Naive thymus-derived CD8-positive, alpha-beta T cell (primary cell): ENCODE measurements at regions not wholly inside any gene's neighbourhood (a gene's known extent, or its start where the extent isn't known, plus 50 kb on each side); places are given as distances from the start of the nearest gene placed in this dataset.

Source experiments
- ATAC-seq, 2 donors: fragments of 150-1000 bp; cut with Tn5 transposase in 1 of 2; sonication (Bioruptor Pico), chemical (Tn5 transposase) in 1 of 2; 1 replicate in 1 of 2; 2 replicates in 1 of 2; pipeline ENCODE4 v1.10.0; 2021; ENCODE audit warnings: mild to moderate bottlenecking in 2 of 2, moderate library complexity in 2 of 2
- POLR2A ChIA-PET: fragments of 350-600 bp; sonication (Branson Sonifier 250); formaldehyde crosslinking; loops from one replicate; lab custom pipeline; 2021; ENCODE audit warnings: antibody characterized with exemption; lab: Charles Lee
- DNase-seq, 10 donors: peaks; one replicate each; pipeline versions ENCODE4 v3.0.0 to v3.0.0-alpha.2; 2020 to 2022
- H3K27ac Mint-ChIP-seq, 10 donors: one replicate each; pipeline ENCODE4 v1.8.0; 2020 to 2022; ENCODE audit warnings: mild to moderate bottlenecking in 10 of 10, mixed read lengths in 10 of 10, moderate library complexity in 4 of 10, inconsistent platforms in 1 of 10
- H3K27me3 Mint-ChIP-seq, 5 donors: one replicate each; pipeline ENCODE4 v1.8.0; 2021 to 2022; ENCODE audit warnings: mixed read lengths in 5 of 5
- H3K36me3 Mint-ChIP-seq, 3 donors: one replicate each; pipeline ENCODE4 v1.8.0; 2020 to 2022; ENCODE audit warnings: mixed read lengths in 3 of 3, mild to moderate bottlenecking in 2 of 3, inconsistent platforms in 1 of 3
- H3K4me1 Mint-ChIP-seq, 4 donors: one replicate each; pipeline ENCODE4 v1.8.0; 2021 to 2022; ENCODE audit warnings: mixed read lengths in 4 of 4
- H3K4me3 Mint-ChIP-seq, 10 donors: one replicate each; pipeline ENCODE4 v1.8.0; 2020 to 2022; ENCODE audit warnings: mild to moderate bottlenecking in 10 of 10, mixed read lengths in 10 of 10, moderate library complexity in 6 of 10, inconsistent platforms in 1 of 10
- H3K9me3 Mint-ChIP-seq, 9 donors: one replicate each; pipeline ENCODE4 v1.8.0; 2020 to 2022; ENCODE audit warnings: mixed read lengths in 9 of 9, mild to moderate bottlenecking in 3 of 9, inconsistent platforms in 1 of 9, moderate library complexity in 1 of 9

GRCh38 chr10:62534031-62534430, 159.9 kb downstream of the ZNF365 start:
- no peak overlapping the region for H3K27ac Mint-ChIP-seq
- no peak for ATAC-seq
- no peak for DNase-seq
- peaks cover 0 to 3% (median 0%) of the 10 kb centered on the region in 3 donors for H3K36me3 Mint-ChIP-seq
- POLR2A ChIA-PET: no interaction called here
- peaks cover 5 to 29% (median 11%) of the 10 kb centered on the region in 4 donors for H3K4me1 Mint-ChIP-seq
- no peak overlapping the region for H3K4me3 Mint-ChIP-seq
- H3K27me3 Mint-ChIP-seq: no peaks in the 10 kb centered on the region
- peaks cover 0 to 6% (median 0%) of the 10 kb centered on the region in 9 donors for H3K9me3 Mint-ChIP-seq

GRCh38 chr10:62538606-62539005, 164.4 kb downstream of the ZNF365 start:
- no peak for DNase-seq
- POLR2A ChIA-PET: no interaction called here
- peak overlapping the region in 2 of 10 donors; percentile 8 to 23 for H3K27ac Mint-ChIP-seq
- no peak overlapping the region for H3K4me3 Mint-ChIP-seq
- peaks cover 0 to 3% (median 0%) of the 10 kb centered on the region in 3 donors for H3K36me3 Mint-ChIP-seq
- ATAC-seq: no peak
- H3K9me3 Mint-ChIP-seq: peaks cover 0 to 10% (median 2%) of the 10 kb centered on the region in 9 donors
- peaks cover 0 to 35% (median 0%) of the 10 kb centered on the region in 4 donors for H3K4me1 Mint-ChIP-seq
- peaks cover 0 to 2% (median 0%) of the 10 kb centered on the region in 5 donors for H3K27me3 Mint-ChIP-seq

- Mint-ChIP-seq H3K36me3 (peaks cover 0 to 3% (median 0%) of the 10 kb centered on the region in 3 donors), H3K4me3 (peak overlapping the region in 1 of 10 donors; percentile 6), H3K4me1 (peaks cover 0 to 40% (median 0%) of the 10 kb centered on the region in 4 donors), H3K9me3 (peaks cover 0 to 8% (median 2%) of the 10 kb centered on the region in 9 donors), H3K27me3 (peaks cover 0 to 2% (median 0%) of the 10 kb centered on the region in 5 donors), H3K27ac (peak overlapping the region in 2 of 10 donors; percentile 5 to 71)
- POLR2A ChIA-PET: interaction anchor here (0.6 to 1.1 kb wide), 2 partner anchors 10 to 774 kb away, joined by 3 to 4 read pairs; no protein-coding TSS in a partner anchor
- ATAC-seq (no peak), DNase-seq (no peak)
Measured at GRCh38 chr10:62540389-62540788, 166.2 kb downstream of the ZNF365 start.

- Mint-ChIP-seq H3K36me3 (no peaks in the 10 kb centered on the region), H3K4me3 (no peak overlapping the region)
- ATAC-seq: no peak
Measured at GRCh38 chr10:62541811-62542210, 167.6 kb downstream of the ZNF365 start.

GRCh38 chr10:62543571-62544355, 169.6 kb downstream of the ZNF365 start:
- ATAC-seq (no peak), DNase-seq (no peak)
- H3K9me3 Mint-ChIP-seq: peaks cover 0 to 8% (median 0%) of the 10 kb centered on the region in 9 donors
- peaks cover 0 to 48% (median 0%) of the 10 kb centered on the region in 4 donors for H3K4me1 Mint-ChIP-seq
- H3K27me3 Mint-ChIP-seq: peaks cover 0 to 2% (median 0%) of the 10 kb centered on the region in 5 donors
- POLR2A ChIA-PET: interaction anchor here (0.7 kb wide), 1 partner anchor 606 kb away, joined by 3 read pairs; no protein-coding TSS in a partner anchor
- H3K4me3 Mint-ChIP-seq: no peak overlapping the region
- no peak overlapping the region for H3K27ac Mint-ChIP-seq
- H3K36me3 Mint-ChIP-seq: no peaks in the 10 kb centered on the region

More at GRCh38 chr10:62541811-62542210, 167.6 kb downstream of the ZNF365 start:
- H3K9me3 Mint-ChIP-seq: peaks cover 0 to 8% (median 0%) of the 10 kb centered on the region in 9 donors
- DNase-seq: no peak
- POLR2A ChIA-PET: no interaction called here
- H3K27me3 Mint-ChIP-seq: peaks cover 0 to 2% (median 0%) of the 10 kb centered on the region in 5 donors
- H3K4me1 Mint-ChIP-seq: peaks cover 0 to 52% (median 0%) of the 10 kb centered on the region in 4 donors
- peak overlapping the region in 1 of 10 donors; percentile 30 for H3K27ac Mint-ChIP-seq

- H3K9me3 Mint-ChIP-seq: peaks cover 0 to 8% (median 0%) of the 10 kb centered on the region in 9 donors
- DNase-seq: no peak
Measured at GRCh38 chr10:62545160-62546066, 171.2 kb downstream of the ZNF365 start.

GRCh38 chr10:62548686-62549085, 174.5 kb downstream of the ZNF365 start:
- Mint-ChIP-seq H3K9me3 (no peaks in the 10 kb centered on the region), H3K4me3 (no peak overlapping the region), H3K4me1 (peaks cover 0 to 22% (median 0%) of the 10 kb centered on the region in 4 donors), H3K27me3 (no peaks in the 10 kb centered on the region), H3K27ac (no peak overlapping the region), H3K36me3 (no peaks in the 10 kb centered on the region)
- ATAC-seq (no peak), DNase-seq (no peak)
- POLR2A ChIA-PET: no interaction called here

More at GRCh38 chr10:62545160-62546066, 171.2 kb downstream of the ZNF365 start:
- H3K27me3 Mint-ChIP-seq: peaks cover 0 to 2% (median 0%) of the 10 kb centered on the region in 5 donors
- POLR2A ChIA-PET: no interaction called here
- no peak overlapping the region for H3K4me3 Mint-ChIP-seq
- H3K36me3 Mint-ChIP-seq: no peaks in the 10 kb centered on the region
- no peak for ATAC-seq
- H3K4me1 Mint-ChIP-seq: peaks cover 0 to 39% (median 0%) of the 10 kb centered on the region in 4 donors
- H3K27ac Mint-ChIP-seq: no peak overlapping the region

GRCh38 chr10:62550173-62550572, 176.0 kb downstream of the ZNF365 start:
- ATAC-seq (no peak), DNase-seq (no peak)
- no peak overlapping the region for H3K4me3 Mint-ChIP-seq
- no peaks in the 10 kb centered on the region for H3K9me3 Mint-ChIP-seq
- POLR2A ChIA-PET: no interaction called here
- no peaks in the 10 kb centered on the region for H3K36me3 Mint-ChIP-seq
- peaks cover 0 to 2% (median 0%) of the 10 kb centered on the region in 5 donors for H3K27me3 Mint-ChIP-seq
- H3K4me1 Mint-ChIP-seq: peaks cover 0 to 20% (median 0%) of the 10 kb centered on the region in 4 donors
- no peak overlapping the region for H3K27ac Mint-ChIP-seq

GRCh38 chr10:62554632-62555199, 180.5 kb downstream of the ZNF365 start:
- no peak overlapping the region for H3K4me3 Mint-ChIP-seq
- DNase-seq (peak in 6 of 10 donors; percentile 1 to 39 (median 18)), ATAC-seq (peak; percentile 40 to 56)
- H3K4me1 Mint-ChIP-seq: peaks cover 0 to 3% (median 0%) of the 10 kb centered on the region in 4 donors
- POLR2A ChIA-PET: no interaction called here
- H3K9me3 Mint-ChIP-seq: no peaks in the 10 kb centered on the region
- H3K36me3 Mint-ChIP-seq: no peaks in the 10 kb centered on the region
- H3K27ac Mint-ChIP-seq: no peak overlapping the region
- H3K27me3 Mint-ChIP-seq: peaks cover 5 to 27% (median 9%) of the 10 kb centered on the region in 5 donors

- Mint-ChIP-seq H3K4me3 (no peak overlapping the region), H3K36me3 (no peaks in the 10 kb centered on the region), H3K27me3 (peaks cover 5 to 27% (median 9%) of the 10 kb centered on the region in 5 donors), H3K27ac (peak overlapping the region in 1 of 10 donors; percentile 7), H3K9me3 (no peaks in the 10 kb centered on the region), H3K4me1 (peaks cover 0 to 1% (median under 1%) of the 10 kb centered on the region in 4 donors)
- no peak for ATAC-seq
- POLR2A ChIA-PET: no interaction called here
- DNase-seq: no peak
Measured at GRCh38 chr10:62559481-62560200, 185.5 kb downstream of the ZNF365 start.

GRCh38 chr10:62560201-62560819, 186.1 kb downstream of the ZNF365 start:
- H3K4me1 Mint-ChIP-seq: peaks cover 0 to 1% (median 0%) of the 10 kb centered on the region in 4 donors
- DNase-seq (no peak), ATAC-seq (no peak)
- no peaks in the 10 kb centered on the region for H3K36me3 Mint-ChIP-seq
- H3K27me3 Mint-ChIP-seq: peaks cover 5 to 27% (median 9%) of the 10 kb centered on the region in 5 donors
- H3K27ac Mint-ChIP-seq: no peak overlapping the region
- no peaks in the 10 kb centered on the region for H3K9me3 Mint-ChIP-seq
- POLR2A ChIA-PET: no interaction called here
- H3K4me3 Mint-ChIP-seq: no peak overlapping the region
